ENCODE measurements at regions not wholly inside any gene's neighbourhood (a gene's known extent, or its start where the extent isn't known, plus 50 kb on each side); places are given as distances from the start of the nearest gene placed in this dataset.

GRCh38 chr2:71804281-71804751 lies 343.3 kb downstream of the CYP26B1 start:
- DNase-seq, result no peak

- no peak for DNase-seq
These were observed 344.3 kb downstream of the CYP26B1 start for GRCh38 chr2:71803398-71803797.

- DNase-seq, result no peak
These were observed 345.1 kb downstream of the CYP26B1 start for GRCh38 chr2:71802556-71802955.

- DNase-seq, result no peak
These were observed 345.7 kb downstream of the CYP26B1 start for GRCh38 chr2:71801969-71802368.

- DNase-seq, result no peak
These were observed 346.1 kb downstream of the CYP26B1 start for GRCh38 chr2:71801556-71801955.

- no peak for DNase-seq
These were observed 346.8 kb downstream of the CYP26B1 start for GRCh38 chr2:71800851-71801250.

GRCh38 chr2:71800106-71800809 lies 346.9 kb downstream of the DYSF start:
- DNase-seq, result no peak

- DNase-seq, result no peak
These were observed 345.7 kb downstream of the DYSF start for GRCh38 chr2:71799013-71799575.

GRCh38 chr2:71798266-71799012 lies 345.1 kb downstream of the DYSF start:
- DNase-seq, result no peak

- DNase-seq, result no peak
These were observed 343.9 kb downstream of the DYSF start for GRCh38 chr2:71797035-71797810.

GRCh38 chr2:71796174-71796593 lies 342.8 kb downstream of the DYSF start:
- DNase-seq, result no peak

- DNase-seq, result no peak
These were observed 342.1 kb downstream of the DYSF start for GRCh38 chr2:71795486-71795885.

GRCh38 chr2:71794611-71795010 lies 341.2 kb downstream of the DYSF start:
- DNase-seq, result no peak

- DNase-seq, result no peak
These were observed 340.6 kb downstream of the DYSF start for GRCh38 chr2:71793926-71794325.

GRCh38 chr2:71792926-71793761 lies 339.8 kb downstream of the DYSF start:
- DNase-seq, result no peak

GRCh38 chr2:71791501-71792135 lies 338.3 kb downstream of the DYSF start:
- no peak for DNase-seq

GRCh38 chr2:71791061-71791450 lies 337.7 kb downstream of the DYSF start:
- DNase-seq, result no peak

- no peak for DNase-seq
These were observed 337.1 kb downstream of the DYSF start for GRCh38 chr2:71790226-71791060.

- DNase-seq, result no peak
These were observed 336.3 kb downstream of the DYSF start for GRCh38 chr2:71789556-71790204.

GRCh38 chr2:71788601-71789240 lies 335.4 kb downstream of the DYSF start:
- no peak for DNase-seq
